ENCODE measurements at regions not wholly inside any gene's neighbourhood (a gene's known extent, or its start where the extent isn't known, plus 50 kb on each side); places are given as distances from the start of the nearest gene placed in this dataset.
"Not testable (repeated sequence)": the region's sequence is repeated elsewhere in the genome, so short reads cannot be mapped to it uniquely, and the experiment has no call there.

- H3K4me3 ChIP-seq (ENCODE audit: low read depth, low read length), result no peak overlapping the region
- TF ChIP-seq CTCF (IDR thresholded peaks at IDR 0.05; ENCODE audit: insufficient read depth, low read depth, low read length), result no peak
- DNase-seq (ENCODE audit: low read depth), result no peak
These were observed 411.0 kb upstream of the SOX5 start for GRCh38 chr12:24360461-24360860.

DNA sequence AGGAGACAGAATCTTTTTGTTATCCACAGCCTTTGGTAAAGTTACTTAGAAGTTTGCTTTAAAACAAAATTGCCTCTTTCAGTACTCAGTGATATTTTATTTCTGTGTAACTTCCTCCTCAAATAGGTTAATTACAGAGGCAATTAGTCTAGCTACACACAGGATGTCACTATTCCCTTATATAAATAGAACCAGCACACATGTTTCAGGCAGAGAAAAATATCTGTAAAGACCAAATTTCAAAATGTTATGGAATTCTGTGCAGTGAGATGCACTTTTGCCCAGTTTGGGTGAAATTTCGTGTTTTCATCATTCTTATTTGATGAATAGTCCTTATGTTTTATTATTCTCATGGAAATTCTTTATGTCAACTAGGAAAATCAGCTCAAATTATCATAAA, 410.6 kb upstream of the SOX5 start:
- TF ChIP-seq CTCF (IDR thresholded peaks at IDR 0.05; ENCODE audit: insufficient read depth, low read depth, low read length), result no peak
- H3K4me3 ChIP-seq (ENCODE audit: low read depth, low read length), result no peak overlapping the region
- DNase-seq (ENCODE audit: low read depth), result no peak

GRCh38 chr12:24359418-24359817, 409.9 kb upstream of the SOX5 start:
- no peak for TF ChIP-seq CTCF (IDR thresholded peaks at IDR 0.05; ENCODE audit: insufficient read depth, low read depth, low read length)
- DNase-seq (ENCODE audit: low read depth), result no peak
- H3K4me3 ChIP-seq (ENCODE audit: low read depth, low read length), result no peak overlapping the region

DNA sequence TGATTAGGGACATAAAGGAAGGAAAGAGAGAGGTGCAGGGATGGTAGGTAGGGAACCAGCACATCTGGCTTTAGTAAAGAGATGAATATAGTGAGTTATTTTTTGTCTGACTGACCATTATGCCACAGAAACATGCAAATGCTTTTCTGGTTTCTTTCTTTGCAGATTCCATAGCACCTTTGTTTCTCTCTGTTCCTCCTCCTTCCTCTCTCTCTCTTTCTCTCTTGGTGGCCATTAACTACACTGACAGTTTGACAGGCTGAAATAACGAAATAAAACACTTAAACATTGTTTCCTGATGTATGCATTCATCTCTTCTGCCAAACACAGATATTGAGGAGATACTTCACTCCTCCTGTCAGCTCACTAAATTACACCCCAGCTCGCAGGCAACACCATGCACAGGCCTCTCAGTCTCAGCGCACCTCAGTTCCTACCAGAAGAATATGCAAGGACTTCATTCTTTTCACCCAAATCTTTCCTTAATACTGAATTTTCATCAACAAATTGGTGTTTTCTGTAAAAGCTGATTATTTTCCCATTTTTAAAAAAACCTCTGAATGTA, 406.9 kb upstream of the SOX5 start:
- H3K4me3 ChIP-seq (ENCODE audit: low read depth, low read length), result no peak overlapping the region
- DNase-seq (ENCODE audit: low read depth), result no peak
- no peak for TF ChIP-seq CTCF (IDR thresholded peaks at IDR 0.05; ENCODE audit: insufficient read depth, low read depth, low read length)

DNA sequence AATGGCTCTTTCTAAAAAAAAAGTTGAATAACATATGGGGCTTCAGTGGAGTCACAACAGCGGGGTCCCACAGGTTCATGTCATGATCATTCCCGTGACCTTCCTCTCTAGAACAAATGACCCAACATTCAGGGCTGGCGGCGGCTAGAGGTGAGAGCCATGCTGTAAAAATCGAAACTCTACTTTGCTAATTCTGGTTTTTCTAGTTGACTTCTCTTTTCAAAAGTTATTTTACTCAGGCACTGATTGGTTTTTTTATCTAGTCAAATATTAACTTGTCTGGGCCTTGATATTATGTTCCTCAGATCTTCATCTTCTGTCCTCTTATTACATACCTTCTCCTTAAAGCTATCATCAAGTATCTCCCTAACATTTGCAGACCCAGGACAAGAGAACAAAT, 402.9 kb upstream of the SOX5 start:
- DNase-seq (ENCODE audit: low read depth), result no peak
- TF ChIP-seq CTCF (IDR thresholded peaks at IDR 0.05; ENCODE audit: insufficient read depth, low read depth, low read length), result no peak
- no peak overlapping the region for H3K4me3 ChIP-seq (ENCODE audit: low read depth, low read length)

GRCh38 chr12:24349051-24349799, 399.8 kb upstream of the SOX5 start:
- H3K4me3 ChIP-seq (ENCODE audit: low read depth, low read length), result no peak overlapping the region
- no peak for TF ChIP-seq CTCF (IDR thresholded peaks at IDR 0.05; ENCODE audit: insufficient read depth, low read depth, low read length)
- DNase-seq (ENCODE audit: low read depth), result no peak

- not testable (repeated sequence) for H3K4me3 ChIP-seq (ENCODE audit: low read depth, low read length); DNase-seq (ENCODE audit: low read depth)
These were observed 398.7 kb upstream of the SOX5 start for GRCh38 chr12:24348180-24348579.

All from fibroblast of villous mesenchyme (primary cell).